GM20000 (cell line): ENCODE measurements at regions not wholly inside any gene's neighbourhood (a gene's known extent, or its start where the extent isn't known, plus 50 kb on each side); places are given as distances from the start of the nearest gene placed in this dataset.

ENCODE experiments used
- DNase-seq: peaks from one replicate; pipeline ENCODE4 v3.0.0; 2012; ENCODE audit warnings: low spot score
- CTCF ChIP-seq: IDR thresholded peaks from 2 replicates; pipeline ENCODE4 v1.5.1; 2012; ENCODE audit warnings: mild to moderate bottlenecking, control low read depth; ENCODE audit errors: extremely low read depth, missing control alignments

GRCh38 chr6:120924214-120924613 is 410.1 kb downstream of the TBC1D32 start:
- TF ChIP-seq CTCF, result no peak
- no peak for DNase-seq

GRCh38 chr6:120918137-120918536 is 416.1 kb downstream of the TBC1D32 start:
- DNase-seq, result peak; percentile 5
- no peak for TF ChIP-seq CTCF

DNA sequence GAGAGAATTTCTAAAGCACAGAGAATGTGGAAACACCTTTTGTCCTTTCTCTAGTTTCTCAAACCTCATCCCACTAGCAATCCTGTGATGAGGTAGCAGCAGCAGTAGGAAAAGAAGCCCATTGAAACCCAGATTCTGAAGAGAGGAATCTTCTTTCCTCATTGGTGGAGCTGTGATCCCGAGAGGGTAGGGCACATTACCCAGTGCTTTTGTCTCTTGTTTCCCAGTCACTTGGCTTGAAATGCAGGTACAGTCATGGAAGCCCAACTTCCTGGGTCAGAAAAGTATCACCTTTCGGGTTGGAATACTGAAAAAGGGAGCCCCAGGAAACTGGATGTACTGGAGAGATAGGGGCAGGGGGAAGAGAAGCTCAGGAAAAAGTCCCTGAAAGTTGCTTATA is 417.4 kb downstream of the TBC1D32 start:
- no peak for TF ChIP-seq CTCF
- no peak for DNase-seq

DNA sequence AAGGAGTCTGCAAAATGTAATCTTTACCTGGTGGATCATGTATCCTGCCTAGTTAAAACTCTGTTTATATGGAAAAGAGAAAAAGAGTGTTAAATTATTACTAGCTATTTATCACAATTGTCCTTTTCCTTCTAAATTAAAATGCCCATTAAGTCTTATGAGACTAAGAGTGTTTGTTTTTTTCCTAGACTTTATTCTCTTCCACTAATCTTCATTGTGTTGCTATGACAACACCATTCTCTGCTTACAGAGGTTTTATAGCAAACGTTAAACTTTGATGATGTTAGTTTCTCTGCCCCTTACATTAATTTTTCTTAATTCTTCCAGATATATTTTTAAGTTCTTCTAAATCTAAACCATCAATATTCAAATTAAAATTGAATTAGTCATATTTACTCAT is 420.8 kb downstream of the TBC1D32 start:
- no peak for TF ChIP-seq CTCF
- no peak for DNase-seq

DNA sequence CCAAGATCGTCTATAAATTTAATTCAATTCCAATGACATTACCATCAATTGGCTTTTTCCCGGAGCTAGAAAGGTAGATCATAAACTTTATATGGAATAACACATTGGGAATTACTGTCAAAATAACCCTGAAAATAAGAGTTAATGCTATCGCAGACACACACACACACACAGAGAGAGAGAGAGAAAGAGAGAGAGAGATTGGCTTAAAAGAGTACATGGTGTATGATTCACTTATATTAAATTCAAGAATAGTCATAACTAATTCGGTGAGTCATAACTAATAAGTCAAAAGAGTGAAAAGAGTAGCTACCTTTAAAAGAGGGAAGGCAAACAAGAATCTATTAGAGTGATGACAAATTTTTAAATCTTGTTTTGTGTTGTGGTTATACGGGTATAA is 425.5 kb downstream of the TBC1D32 start:
- no peak for DNase-seq
- no peak for TF ChIP-seq CTCF

GRCh38 chr6:120903836-120904235 is 430.4 kb downstream of the TBC1D32 start:
- TF ChIP-seq CTCF, result no peak
- no peak for DNase-seq

DNA sequence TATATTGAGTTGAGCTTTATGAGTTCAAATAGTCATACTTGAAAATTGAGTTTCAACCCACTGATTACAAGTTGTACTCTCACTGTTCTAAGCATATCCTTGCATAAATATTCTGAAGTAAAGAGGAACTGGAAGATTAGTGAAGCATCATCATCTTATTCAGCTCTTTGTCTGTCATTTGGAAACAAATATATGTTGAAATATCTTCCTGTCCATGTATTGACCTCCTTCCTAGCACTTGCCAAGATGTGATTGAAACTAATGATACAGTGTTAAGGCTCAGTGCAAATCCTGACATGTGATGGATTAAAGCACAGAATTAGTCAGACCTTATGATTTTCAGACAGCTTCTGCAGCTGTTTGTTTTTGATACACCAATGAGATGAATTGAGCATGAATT is 434.3 kb downstream of the TBC1D32 start:
- no peak for DNase-seq
- no peak for TF ChIP-seq CTCF
